KMS-11 (cell line): ENCODE measurements at regions not wholly inside any gene's neighbourhood (a gene's known extent, or its start where the extent isn't known, plus 50 kb on each side); places are given as distances from the start of the nearest gene placed in this dataset.

Experiments used
- H2AFZ ChIP-seq: fragments of 200-600 bp; sonication (generic); 2 replicates; pipeline ENCODE4 v1.6.1; 2016; ENCODE audit warnings: antibody characterized with exemption, mixed run types, low read depth
- H3K27ac ChIP-seq: fragments of 200-600 bp; sonication (generic); 2 replicates; pipeline ENCODE4 v1.6.1; 2016; ENCODE audit warnings: mild to moderate bottlenecking, mixed run types
- H3K27me3 ChIP-seq: fragments of 200-600 bp; sonication (generic); 2 replicates; pipeline ENCODE4 v1.6.1; 2017; ENCODE audit warnings: mild to moderate bottlenecking, low read depth, mixed run types, moderate library complexity; ENCODE audit not compliant: insufficient read depth
- H3K36me3 ChIP-seq: fragments of 200-600 bp; sonication (generic); 2 replicates; pipeline ENCODE4 v1.6.1; 2017; ENCODE audit warnings: mild to moderate bottlenecking, mixed run types; ENCODE audit not compliant: insufficient read depth
- H3K4me1 ChIP-seq: fragments of 200-600 bp; sonication (generic); 2 replicates; pipeline ENCODE4 v1.6.1; 2016; ENCODE audit warnings: mild to moderate bottlenecking, low read depth, mixed run types; ENCODE audit not compliant: poor library complexity, severe bottlenecking
- H3K4me2 ChIP-seq: fragments of 200-600 bp; sonication (generic); 2 replicates; pipeline ENCODE4 v1.7.0; 2016; ENCODE audit warnings: mild to moderate bottlenecking, mixed run types
- H3K4me3 ChIP-seq: fragments of 200-600 bp; sonication (generic); IDR thresholded peaks from 2 replicates; pipeline ENCODE4 v1.6.1; 2017; ENCODE audit warnings: low read depth, low read length, mixed read lengths; ENCODE audit not compliant: insufficient read depth
- H3K79me2 ChIP-seq: fragments of 200-600 bp; sonication (generic); 2 replicates; pipeline ENCODE4 v1.6.1; 2016; ENCODE audit warnings: low read depth, mixed run types; ENCODE audit not compliant: insufficient read depth
- H3K9ac ChIP-seq: fragments of 200-600 bp; sonication (generic); 2 replicates; pipeline ENCODE4 v1.6.1; 2016; ENCODE audit warnings: mild to moderate bottlenecking, mixed run types
- H4K20me1 ChIP-seq: fragments of 200-600 bp; sonication (generic); 2 replicates; pipeline ENCODE4 v1.6.1; 2016; ENCODE audit warnings: mild to moderate bottlenecking, mixed run types; ENCODE audit not compliant: insufficient read depth
- TF ChIP-seq, protein P1 (sequence below): fragments of 200-600 bp; sonication (generic); conservative IDR thresholded peaks from 2 replicates; pipeline ENCODE4 v1.6.1; 2017; ENCODE audit warnings: low read depth, mild to moderate bottlenecking, antibody characterized with exemption, low read length, moderate library complexity, mixed read lengths

DNA sequence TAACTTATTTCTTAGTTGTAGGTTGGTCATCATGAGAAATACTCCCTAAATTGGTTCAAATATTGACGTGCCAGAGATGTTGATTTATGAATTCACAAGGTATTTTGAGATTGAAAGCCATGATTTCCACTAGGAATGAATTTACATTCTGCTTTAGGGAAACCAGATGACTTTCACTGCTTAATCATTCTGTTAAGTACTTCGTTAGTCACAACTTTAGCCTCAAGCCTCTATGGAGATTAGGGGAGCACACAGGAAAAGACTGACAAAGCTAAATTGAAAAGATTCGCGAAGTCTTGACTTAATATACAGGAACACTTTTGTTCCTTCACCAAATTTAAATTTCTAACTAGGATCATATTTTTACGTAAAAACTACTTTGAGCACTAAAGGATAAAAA is 250.4 kb upstream of the CACNA2D1 start:
- no peaks in the 10 kb centered on the region for H3K79me2 ChIP-seq
- H3K27me3 ChIP-seq, result no peaks in the 10 kb centered on the region
- H4K20me1 ChIP-seq, result no peaks in the 10 kb centered on the region
- H3K9ac ChIP-seq, result no peak overlapping the region
- TF ChIP-seq, protein P1, sequence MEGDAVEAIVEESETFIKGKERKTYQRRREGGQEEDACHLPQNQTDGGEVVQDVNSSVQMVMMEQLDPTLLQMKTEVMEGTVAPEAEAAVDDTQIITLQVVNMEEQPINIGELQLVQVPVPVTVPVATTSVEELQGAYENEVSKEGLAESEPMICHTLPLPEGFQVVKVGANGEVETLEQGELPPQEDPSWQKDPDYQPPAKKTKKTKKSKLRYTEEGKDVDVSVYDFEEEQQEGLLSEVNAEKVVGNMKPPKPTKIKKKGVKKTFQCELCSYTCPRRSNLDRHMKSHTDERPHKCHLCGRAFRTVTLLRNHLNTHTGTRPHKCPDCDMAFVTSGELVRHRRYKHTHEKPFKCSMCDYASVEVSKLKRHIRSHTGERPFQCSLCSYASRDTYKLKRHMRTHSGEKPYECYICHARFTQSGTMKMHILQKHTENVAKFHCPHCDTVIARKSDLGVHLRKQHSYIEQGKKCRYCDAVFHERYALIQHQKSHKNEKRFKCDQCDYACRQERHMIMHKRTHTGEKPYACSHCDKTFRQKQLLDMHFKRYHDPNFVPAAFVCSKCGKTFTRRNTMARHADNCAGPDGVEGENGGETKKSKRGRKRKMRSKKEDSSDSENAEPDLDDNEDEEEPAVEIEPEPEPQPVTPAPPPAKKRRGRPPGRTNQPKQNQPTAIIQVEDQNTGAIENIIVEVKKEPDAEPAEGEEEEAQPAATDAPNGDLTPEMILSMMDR, result no peak
- H3K4me2 ChIP-seq, result no peak overlapping the region
- no peaks in the 10 kb centered on the region for H3K36me3 ChIP-seq
- no peak overlapping the region for H3K27ac ChIP-seq
- no peaks in the 10 kb centered on the region for H3K4me1 ChIP-seq
- H3K4me3 ChIP-seq, result no peak overlapping the region
- H2AFZ ChIP-seq, result no peak overlapping the region

DNA sequence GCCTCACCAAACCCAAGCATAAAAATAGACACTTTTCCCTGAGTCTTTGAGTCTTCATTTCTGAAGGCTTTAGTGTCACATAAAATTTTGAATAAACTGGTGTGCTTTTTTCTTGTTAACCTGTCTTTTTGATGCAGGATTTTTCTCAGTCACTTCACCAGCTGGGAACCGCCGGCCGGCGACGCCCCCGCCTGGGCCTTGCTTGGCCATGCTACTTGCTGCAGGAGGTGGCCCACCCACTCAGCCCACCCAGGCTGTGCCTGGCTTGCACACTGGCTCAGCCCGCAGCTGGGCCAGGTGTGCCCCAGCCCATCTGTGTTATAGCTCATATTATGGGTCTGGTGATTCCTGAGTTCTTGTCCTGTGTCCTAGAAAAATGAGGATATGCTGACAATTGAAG is 247.4 kb upstream of the CACNA2D1 start:
- Histone ChIP-seq H3K36me3 (no peaks in the 10 kb centered on the region), H4K20me1 (no peaks in the 10 kb centered on the region), H3K9ac (no peak overlapping the region), H3K27me3 (no peaks in the 10 kb centered on the region), H3K4me2 (no peak overlapping the region), H3K4me3 (no peak overlapping the region), H3K79me2 (no peaks in the 10 kb centered on the region), H3K27ac (no peak overlapping the region), H3K4me1 (no peaks in the 10 kb centered on the region), H2AFZ (no peak overlapping the region)
- TF ChIP-seq, protein P1, result no peak

- Histone ChIP-seq H3K9ac (no peak overlapping the region), H3K79me2 (no peaks in the 10 kb centered on the region), H4K20me1 (no peaks in the 10 kb centered on the region), H3K27me3 (no peaks in the 10 kb centered on the region), H3K4me3 (no peak overlapping the region), H3K4me2 (no peak overlapping the region), H2AFZ (no peak overlapping the region), H3K27ac (no peak overlapping the region), H3K4me1 (no peaks in the 10 kb centered on the region), H3K36me3 (no peaks in the 10 kb centered on the region)
- TF ChIP-seq, protein P1, result no peak
These were observed 241.6 kb upstream of the CACNA2D1 start for GRCh38 chr7:82685214-82685613.

DNA sequence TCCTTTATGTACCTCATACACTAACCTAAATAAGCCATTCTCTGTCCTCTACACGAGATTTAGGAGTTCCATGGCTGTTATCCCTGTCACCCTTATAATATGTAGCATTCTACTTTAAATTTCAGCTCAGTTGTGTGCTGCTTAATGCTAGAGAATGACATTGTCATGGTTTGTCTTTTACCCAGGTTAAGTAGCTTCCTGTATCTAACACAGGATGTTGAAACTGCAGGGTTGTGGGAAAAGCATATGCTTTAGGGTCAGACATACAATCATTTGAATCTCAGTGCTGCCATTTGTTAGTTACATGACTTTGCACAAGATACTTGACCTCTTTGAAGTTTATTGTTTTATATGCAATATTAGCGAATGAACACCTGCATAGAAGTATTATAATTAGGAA is 235.1 kb upstream of the CACNA2D1 start:
- no peaks in the 10 kb centered on the region for H3K4me1 ChIP-seq
- TF ChIP-seq, protein P1, result no peak

GRCh38 chr7:82678259-82678658 is 234.7 kb upstream of the CACNA2D1 start:
- Histone ChIP-seq H3K9ac (no peak overlapping the region), H3K4me3 (no peak overlapping the region), H2AFZ (no peak overlapping the region), H4K20me1 (no peaks in the 10 kb centered on the region), H3K4me2 (no peak overlapping the region), H3K36me3 (no peaks in the 10 kb centered on the region), H3K27me3 (no peaks in the 10 kb centered on the region), H3K4me1 (no peaks in the 10 kb centered on the region), H3K79me2 (no peaks in the 10 kb centered on the region), H3K27ac (no peak overlapping the region)
- TF ChIP-seq, protein P1, result no peak

More for the DNA sequence above, 235.1 kb upstream of the CACNA2D1 start:
- no peak overlapping the region for H3K27ac ChIP-seq
- H3K36me3 ChIP-seq, result no peaks in the 10 kb centered on the region
- no peak overlapping the region for H3K4me2 ChIP-seq
- no peak overlapping the region for H3K9ac ChIP-seq
- no peaks in the 10 kb centered on the region for H3K27me3 ChIP-seq
- H3K4me3 ChIP-seq, result no peak overlapping the region
- H3K79me2 ChIP-seq, result no peaks in the 10 kb centered on the region
- no peak overlapping the region for H2AFZ ChIP-seq
- no peaks in the 10 kb centered on the region for H4K20me1 ChIP-seq
